ENCODE measurements at regions not wholly inside any gene's neighbourhood (a gene's known extent, or its start where the extent isn't known, plus 50 kb on each side); places are given as distances from the start of the nearest gene placed in this dataset.

DNA sequence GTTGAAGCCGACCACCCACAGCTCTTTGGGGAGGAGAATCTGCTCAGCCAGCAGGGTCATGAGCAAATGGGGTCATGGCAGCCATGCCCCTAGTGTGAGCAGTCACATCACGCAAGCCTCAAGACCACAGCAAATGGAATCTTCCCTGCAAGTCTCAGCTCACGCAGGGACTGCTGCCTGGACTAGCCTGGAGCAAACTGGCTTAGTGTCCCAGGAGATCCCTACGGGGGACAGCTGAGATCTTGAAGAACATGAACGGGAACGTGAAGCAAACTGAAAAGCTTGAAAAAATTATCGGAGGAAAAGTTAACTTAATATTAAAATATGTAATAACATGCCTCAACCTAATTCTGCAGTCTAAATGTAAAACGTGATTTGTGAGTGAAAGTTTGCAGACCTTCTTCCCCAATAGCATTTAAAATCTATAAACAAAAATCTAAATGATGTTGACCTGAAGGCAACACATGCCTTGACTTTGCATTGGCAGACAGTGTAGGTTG, 118.4 kb downstream of the FAM124B start:
- Histone ChIP-seq H3K27ac (no peak overlapping the region), H3K9me3 (no peaks in the 10 kb centered on the region), H3K4me3 (no peak overlapping the region), H3K36me3 (no peaks in the 10 kb centered on the region), H3K4me1 (no peaks in the 10 kb centered on the region), H3K27me3 (no peaks in the 10 kb centered on the region)
- TF ChIP-seq EP300 (IDR thresholded peaks at IDR 0.05; ENCODE audit: low read depth) (no peak), POLR2A (IDR thresholded peaks at IDR 0.05) (no peak), POLR2AphosphoS5 (IDR thresholded peaks at IDR 0.05) (no peak)
- TF ChIP-seq, protein P1, sequence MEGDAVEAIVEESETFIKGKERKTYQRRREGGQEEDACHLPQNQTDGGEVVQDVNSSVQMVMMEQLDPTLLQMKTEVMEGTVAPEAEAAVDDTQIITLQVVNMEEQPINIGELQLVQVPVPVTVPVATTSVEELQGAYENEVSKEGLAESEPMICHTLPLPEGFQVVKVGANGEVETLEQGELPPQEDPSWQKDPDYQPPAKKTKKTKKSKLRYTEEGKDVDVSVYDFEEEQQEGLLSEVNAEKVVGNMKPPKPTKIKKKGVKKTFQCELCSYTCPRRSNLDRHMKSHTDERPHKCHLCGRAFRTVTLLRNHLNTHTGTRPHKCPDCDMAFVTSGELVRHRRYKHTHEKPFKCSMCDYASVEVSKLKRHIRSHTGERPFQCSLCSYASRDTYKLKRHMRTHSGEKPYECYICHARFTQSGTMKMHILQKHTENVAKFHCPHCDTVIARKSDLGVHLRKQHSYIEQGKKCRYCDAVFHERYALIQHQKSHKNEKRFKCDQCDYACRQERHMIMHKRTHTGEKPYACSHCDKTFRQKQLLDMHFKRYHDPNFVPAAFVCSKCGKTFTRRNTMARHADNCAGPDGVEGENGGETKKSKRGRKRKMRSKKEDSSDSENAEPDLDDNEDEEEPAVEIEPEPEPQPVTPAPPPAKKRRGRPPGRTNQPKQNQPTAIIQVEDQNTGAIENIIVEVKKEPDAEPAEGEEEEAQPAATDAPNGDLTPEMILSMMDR (IDR thresholded peaks at IDR 0.05), result no peak
- in situ Hi-C loops (cut with MboI; ENCODE audit: low pct_ligation_motif_present in 1 of 4, low pct_unique_long_range_greater_than_20kb in 1 of 4, low sequenced_read_pairs in 3 of 4), result loop anchor here in 2 of 4 donors (5.0 to 10.0 kb wide), 2 partner anchors 289 to 296 kb away; no protein-coding TSS in a partner anchor
- no peak for DNase-seq
- 76 to 78% methylated on average over 4 to 8 of the region's 8 CpGs for WGBS, 2 donors (ENCODE audit: low coverage in 1 of 2)
- intact Hi-C loops (cut with DNase I; ENCODE audit: low total_unique reads), result loop anchor here (10.0 kb wide), 1 partner anchor 289 kb away; no protein-coding TSS in a partner anchor

DNA sequence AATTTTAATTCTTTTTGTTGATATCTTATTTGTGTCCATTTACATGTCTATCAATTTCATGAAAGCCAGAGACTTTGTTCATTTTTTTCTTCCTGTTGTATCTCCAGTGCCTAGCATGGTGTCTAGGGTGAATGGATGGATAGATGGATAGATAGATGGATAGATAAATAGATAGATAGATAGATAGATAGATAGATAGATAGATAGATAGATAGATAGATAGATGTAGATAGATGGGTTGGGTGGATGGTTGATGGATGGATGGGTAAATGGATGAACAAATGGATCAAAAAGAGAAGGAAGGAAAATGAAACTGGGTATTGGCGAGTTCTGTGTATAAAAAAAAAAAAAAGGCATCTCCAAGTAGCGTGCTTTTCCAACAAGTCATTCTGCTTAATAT, 120.5 kb downstream of the FAM124B start:
- no peaks in the 10 kb centered on the region for H3K36me3 ChIP-seq
- TF ChIP-seq POLR2A (IDR thresholded peaks at IDR 0.05), result no peak
- TF ChIP-seq EP300 (IDR thresholded peaks at IDR 0.05; ENCODE audit: low read depth), result no peak
- TF ChIP-seq, protein P1 (IDR thresholded peaks at IDR 0.05), result no peak
- TF ChIP-seq POLR2AphosphoS5 (IDR thresholded peaks at IDR 0.05), result no peak
- no peak for DNase-seq
- WGBS, 2 donors (ENCODE audit: low coverage in 1 of 2), result 80 to 83% methylated on average over 2 of the region's 2 CpGs
- H3K4me3 ChIP-seq, result no peak overlapping the region
- in situ Hi-C loops (cut with MboI; ENCODE audit: low pct_ligation_motif_present in 1 of 4, low pct_unique_long_range_greater_than_20kb in 1 of 4, low sequenced_read_pairs in 3 of 4) (loop anchor here in 2 of 4 donors (5.0 to 10.0 kb wide), 2 partner anchors 287 to 294 kb away; no protein-coding TSS in a partner anchor), intact Hi-C loops (cut with DNase I; ENCODE audit: low total_unique reads) (loop anchor here (10.0 kb wide), 1 partner anchor 287 kb away; no protein-coding TSS in a partner anchor)
- H3K9me3 ChIP-seq, result no peaks in the 10 kb centered on the region
- no peaks in the 10 kb centered on the region for H3K27me3 ChIP-seq
- H3K27ac ChIP-seq, result no peak overlapping the region
- H3K4me1 ChIP-seq, result no peaks in the 10 kb centered on the region

DNA sequence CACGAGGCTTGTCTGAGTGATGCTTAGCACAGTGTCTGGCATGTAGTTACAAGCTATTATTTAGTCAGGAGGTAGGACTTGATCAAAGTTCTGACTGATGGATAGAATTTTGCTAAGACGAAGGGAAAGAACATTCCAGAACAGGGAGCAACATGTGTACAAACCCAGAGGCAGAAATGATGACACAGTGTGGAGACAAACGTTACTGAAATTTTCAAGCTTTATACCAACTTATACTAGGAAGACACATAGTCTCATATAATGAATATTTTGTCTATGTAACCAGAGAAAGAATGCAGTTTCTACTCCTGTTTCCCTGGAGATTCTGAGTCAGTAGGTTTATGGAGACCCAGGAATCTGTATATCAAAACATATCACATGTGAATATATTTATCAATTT, 123.4 kb downstream of the FAM124B start:
- Histone ChIP-seq H3K4me1 (no peaks in the 10 kb centered on the region), H3K9me3 (no peaks in the 10 kb centered on the region), H3K27ac (no peak overlapping the region), H3K36me3 (no peaks in the 10 kb centered on the region), H3K27me3 (no peaks in the 10 kb centered on the region), H3K4me3 (no peak overlapping the region)
- no peak for TF ChIP-seq POLR2AphosphoS5 (IDR thresholded peaks at IDR 0.05)
- TF ChIP-seq, protein P1 (IDR thresholded peaks at IDR 0.05), result no peak
- no peak for TF ChIP-seq EP300 (IDR thresholded peaks at IDR 0.05; ENCODE audit: low read depth)
- no peak for TF ChIP-seq POLR2A (IDR thresholded peaks at IDR 0.05)
- intact Hi-C loops (cut with DNase I; ENCODE audit: low total_unique reads), result no loop called here
- 58 to 69% methylated on average over 3 of the region's 3 CpGs for WGBS, 2 donors (ENCODE audit: low coverage in 1 of 2)
- DNase-seq, result no peak
- in situ Hi-C loops (cut with MboI; ENCODE audit: low pct_ligation_motif_present in 1 of 4, low pct_unique_long_range_greater_than_20kb in 1 of 4, low sequenced_read_pairs in 3 of 4), result no loop called here

DNA sequence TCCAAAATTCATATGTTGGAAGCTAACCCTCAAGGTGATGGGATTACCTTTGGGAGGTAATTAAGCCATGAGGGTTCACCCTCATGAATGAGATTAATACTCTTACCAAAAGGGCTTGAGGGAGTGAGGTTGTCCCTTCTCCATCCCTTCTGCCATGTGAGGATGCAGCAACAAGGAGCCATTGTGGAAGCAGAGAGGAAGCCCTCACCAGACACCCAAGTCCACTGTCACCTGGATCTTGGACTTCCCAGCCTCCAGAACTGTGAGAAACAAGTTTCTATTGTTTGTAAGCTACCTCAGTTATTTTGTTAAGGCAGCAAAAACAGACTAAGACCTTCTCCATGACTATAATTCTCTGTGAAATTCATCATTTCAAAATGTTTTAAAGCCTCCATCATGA, 125.7 kb downstream of the FAM124B start:
- in situ Hi-C loops (cut with MboI; ENCODE audit: low pct_ligation_motif_present in 1 of 4, low pct_unique_long_range_greater_than_20kb in 1 of 4, low sequenced_read_pairs in 3 of 4), result no loop called here
- no peak overlapping the region for H3K27ac ChIP-seq
- intact Hi-C loops (cut with DNase I; ENCODE audit: low total_unique reads), result no loop called here
- no peaks in the 10 kb centered on the region for H3K27me3 ChIP-seq
- H3K36me3 ChIP-seq, result no peaks in the 10 kb centered on the region
- H3K4me3 ChIP-seq, result no peak overlapping the region
- TF ChIP-seq POLR2AphosphoS5 (IDR thresholded peaks at IDR 0.05) (no peak), EP300 (IDR thresholded peaks at IDR 0.05; ENCODE audit: low read depth) (no peak), POLR2A (IDR thresholded peaks at IDR 0.05) (no peak)
- TF ChIP-seq, protein P1 (IDR thresholded peaks at IDR 0.05), result no peak
- H3K4me1 ChIP-seq, result no peaks in the 10 kb centered on the region
- no peak for DNase-seq
- no peaks in the 10 kb centered on the region for H3K9me3 ChIP-seq

Data from transverse colon (tissue), 4 donors.